ENCODE measurements at regions not wholly inside any gene's neighbourhood (a gene's known extent, or its start where the extent isn't known, plus 50 kb on each side); places are given as distances from the start of the nearest gene placed in this dataset.

- FAIRE-seq (no peak), DNase-seq (ENCODE audit: low spot score) (no peak), ATAC-seq (no peak)
- ChIA-PET CTCF (ENCODE audit: low intra/inter-chr PET ratio, low total read pairs) (no interaction called here), POLR2A (no interaction called here)
- Histone ChIP-seq H4K20me1 (ENCODE audit: insufficient read depth, low read length) (no peaks in the 10 kb centered on the region), H3K4me3 (replicated peaks in 1 of 3; ENCODE audit: insufficient read depth in 1 of 3, low read depth in 2 of 3, low read length in 3 of 3) (no peak overlapping the region), H3K27me3 (ENCODE audit: control insufficient read depth in 1 of 2, insufficient read depth in 2 of 2, low read length in 2 of 2) (peaks cover 2 to 7% of the 10 kb centered on the region in 2 experiments; a peak in 2 of 5 replicates), H3K4me2 (ENCODE audit: low read depth, low read length) (no peak overlapping the region), H3K36me3 (replicated peaks in 1 of 2; ENCODE audit: control insufficient read depth in 1 of 2, insufficient read depth in 2 of 2, low read length in 2 of 2) (no peaks in the 10 kb centered on the region), H3K9ac (ENCODE audit: insufficient read depth, low read depth, low read length) (no peak overlapping the region), H3K9me3 (ENCODE audit: low read length) (no peaks in the 10 kb centered on the region), H2AFZ (ENCODE audit: low read length) (no peak overlapping the region), H3K27ac (ENCODE audit: extremely low read length, insufficient read depth, low read length) (no peak overlapping the region), H3K4me1 (ENCODE audit: insufficient read depth, low read length) (no peaks in the 10 kb centered on the region), H3K79me2 (ENCODE audit: insufficient read depth, low read length) (no peaks in the 10 kb centered on the region)
- intact Hi-C loops (cut with micrococcal nuclease; ENCODE audit: unreplicated experiment) (no loop called here), in situ Hi-C loops (cut with HindIII; ENCODE audit: extremely low pct_ligation_motif_present, low pct_unique_long_range_greater_than_20kb) (no loop called here)
- no TSS peak for BruUV-seq (replicated peaks)
- TF ChIP-seq ZNF639 (CRISPR knock-in tag; conservative IDR thresholded peaks at IDR 0.05) (no peak), HNRNPUL1 (IDR thresholded peaks at IDR 0.05; ENCODE audit: low read depth, low read length) (no peak), ISL2 (CRISPR knock-in tag; IDR thresholded peaks at IDR 0.05) (no peak), ZNF512B (CRISPR knock-in tag; IDR thresholded peaks at IDR 0.05; ENCODE audit: borderline replicate concordance) (no peak), YY1 (IDR thresholded peaks at IDR 0.05; ENCODE audit: insufficient read depth, insufficient replicate concordance, low read depth, low read length) (no peak), ZNF891 (CRISPR knock-in tag; IDR thresholded peaks at IDR 0.05) (no peak), HMGXB4 (CRISPR knock-in tag; IDR thresholded peaks at IDR 0.05; ENCODE audit: borderline replicate concordance in 1 of 2, low read depth in 1 of 2) (no peak), NFYC (CRISPR knock-in tag; IDR thresholded peaks at IDR 0.05) (no peak), ZNF782 (CRISPR knock-in tag; IDR thresholded peaks at IDR 0.05; ENCODE audit: borderline replicate concordance) (no peak), NFE2L2 (IDR thresholded peaks at IDR 0.05; ENCODE audit: low read length) (no peak), XRCC5 (optimal IDR thresholded peaks at IDR 0.05; ENCODE audit: low read length) (no peak), ZNF569 (CRISPR knock-in tag; IDR thresholded peaks at IDR 0.05; ENCODE audit: borderline replicate concordance) (no peak), MTF2 (CRISPR knock-in tag; IDR thresholded peaks at IDR 0.05; ENCODE audit: borderline replicate concordance) (no peak), ZNF839 (CRISPR knock-in tag; IDR thresholded peaks at IDR 0.05; ENCODE audit: borderline replicate concordance) (no peak)
- 2% methylated on average over 6 of the region's 7 CpGs for WGBS (ENCODE audit: low lambda C conversion rate)
Measured at GRCh38 chr1:29515170-29515955, 279.0 kb downstream of the PTPRU start.
